GM19452 (cell line): ENCODE measurements at regions not wholly inside any gene's neighbourhood (a gene's known extent, or its start where the extent isn't known, plus 50 kb on each side); places are given as distances from the start of the nearest gene placed in this dataset.

Experiments used
- ATAC-seq: cut with Tn5 transposase; IDR thresholded peaks from one replicate; pipeline ENCODE4 v1.9.1; 2021; ENCODE audit not compliant: unreplicated experiment

DNA sequence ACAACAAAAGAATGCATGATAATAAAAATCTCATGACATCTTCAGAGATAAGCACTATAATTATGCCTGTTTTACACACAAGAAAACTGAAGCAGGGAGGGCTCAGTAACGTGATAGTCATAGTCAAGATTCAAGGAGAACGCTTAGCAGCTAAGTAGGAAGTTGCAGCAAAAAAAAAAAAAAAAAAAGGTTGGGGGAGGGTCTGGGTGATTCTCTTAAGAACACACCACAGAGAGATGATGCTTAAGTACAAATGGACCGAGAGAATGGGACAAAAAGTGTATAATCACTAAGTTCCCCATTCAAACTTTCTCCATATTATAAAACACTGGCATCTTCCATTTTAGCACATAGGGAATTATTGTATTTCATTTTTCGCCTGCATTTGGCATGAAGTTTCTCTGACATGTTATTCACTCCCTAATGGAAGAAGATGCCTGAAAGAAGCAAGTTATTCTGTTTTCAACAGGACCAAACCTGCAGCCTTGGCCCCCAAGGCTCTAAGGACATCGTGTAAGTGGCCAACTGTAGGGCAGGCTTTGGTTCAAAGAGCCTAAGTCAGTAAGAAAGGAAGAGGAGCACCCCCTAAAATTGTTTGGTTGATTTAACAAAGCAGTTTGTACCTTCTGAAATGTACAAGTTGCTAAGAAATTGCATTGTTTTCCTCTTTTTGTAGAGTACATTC lies 142.9 kb upstream of the TMPO start:
- no peak for ATAC-seq

DNA sequence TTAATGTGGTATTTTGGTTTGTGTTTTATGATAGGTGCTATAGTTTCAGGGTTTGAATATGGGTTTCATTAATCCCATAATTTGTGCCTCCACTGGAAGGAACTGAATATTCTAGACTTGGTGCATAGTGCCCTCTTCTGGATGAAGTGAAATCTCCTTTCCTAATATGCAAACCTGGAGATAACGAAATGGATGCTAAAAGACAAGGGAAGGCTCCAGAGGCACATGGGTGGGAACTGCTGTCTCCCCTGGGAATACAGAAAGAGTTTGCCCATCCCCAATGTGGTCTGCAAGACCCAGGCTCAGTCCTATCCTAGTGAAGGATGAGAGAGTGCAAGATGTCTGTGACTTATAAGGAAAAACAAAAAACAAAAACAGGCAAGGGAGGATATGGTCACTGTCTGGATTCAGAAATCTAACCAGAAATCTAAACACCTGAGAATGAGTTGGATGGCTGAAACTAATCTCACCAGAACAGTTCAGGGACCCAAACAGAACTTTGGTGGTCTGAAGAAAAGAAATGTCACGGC lies 142.3 kb upstream of the TMPO start:
- ATAC-seq: no peak

DNA sequence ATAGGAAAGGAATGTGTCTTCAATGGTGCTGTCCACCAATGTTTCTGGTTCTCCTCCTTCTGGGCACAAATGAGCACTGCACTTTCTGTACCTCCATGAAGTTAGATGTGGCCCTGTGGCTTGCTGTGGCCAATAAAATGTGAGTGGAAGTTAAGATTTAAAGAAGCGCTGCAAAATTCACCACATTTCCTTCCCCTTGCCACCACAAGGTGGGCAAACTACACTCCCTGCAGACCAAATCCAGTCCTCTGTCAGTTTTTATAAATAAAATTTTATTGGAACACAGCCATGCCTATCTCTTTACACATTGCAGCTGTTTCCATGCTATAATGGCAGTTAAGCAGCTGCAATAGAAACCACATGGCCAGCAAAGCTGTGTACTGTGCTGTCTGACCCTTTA lies 141.4 kb upstream of the TMPO start:
- ATAC-seq: no peak

DNA sequence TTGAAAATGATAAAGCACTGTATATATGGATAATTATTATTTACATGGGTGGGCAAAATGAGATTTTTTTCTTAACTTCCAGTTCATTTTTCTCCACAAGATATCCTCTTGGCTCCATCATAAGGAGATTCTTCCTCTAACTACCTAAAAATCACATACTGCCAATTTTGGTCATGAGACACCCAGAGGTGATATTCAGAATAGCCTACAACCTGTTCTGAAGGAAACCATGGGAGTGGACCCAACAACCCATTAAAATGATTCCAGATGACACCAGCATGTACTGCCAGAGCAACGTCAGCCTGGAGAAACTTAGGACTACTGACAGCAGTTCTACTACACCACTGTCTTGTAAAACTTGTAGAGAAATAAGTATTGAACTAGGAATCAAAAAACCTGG lies 136.3 kb upstream of the TMPO start:
- no peak for ATAC-seq

DNA sequence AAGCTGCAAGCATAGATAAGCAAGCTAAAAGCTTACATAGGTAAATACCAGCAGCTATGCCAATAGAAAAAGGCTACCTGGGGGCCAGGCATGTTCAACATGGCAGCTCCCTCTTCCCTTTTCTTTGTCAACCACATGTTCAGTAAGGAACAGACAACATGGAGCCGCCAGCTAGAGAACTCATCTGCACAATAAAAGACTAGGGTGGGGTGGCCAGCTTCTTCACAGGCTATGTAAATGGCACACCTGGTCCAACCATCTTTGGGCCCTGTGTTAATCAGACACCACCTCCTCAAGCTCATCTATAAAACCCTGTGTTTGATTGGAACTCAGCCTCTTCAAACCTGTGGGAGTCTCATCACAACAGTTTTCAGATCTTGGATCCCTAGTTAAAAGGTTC lies 129.7 kb upstream of the TMPO start:
- no peak for ATAC-seq

DNA sequence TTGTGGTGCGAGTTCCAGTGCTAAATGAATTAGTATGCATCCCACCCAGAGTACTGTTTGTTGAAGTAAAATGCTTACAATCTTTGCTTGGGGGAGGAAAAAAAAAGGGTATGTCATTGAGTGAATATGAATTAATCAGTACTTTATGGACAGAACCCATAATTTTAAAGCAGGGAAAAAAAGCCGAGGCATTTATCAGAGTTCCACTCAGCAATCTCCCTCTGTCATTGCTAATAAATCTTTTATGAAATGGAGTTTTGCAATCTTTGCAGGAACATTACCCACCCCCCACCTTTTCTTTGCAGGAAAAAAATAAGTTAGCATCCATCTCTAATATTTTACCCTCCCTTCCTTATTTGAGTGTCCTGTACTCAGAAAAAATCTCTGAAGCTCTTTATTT lies 127.9 kb upstream of the TMPO start:
- ATAC-seq: no peak

DNA sequence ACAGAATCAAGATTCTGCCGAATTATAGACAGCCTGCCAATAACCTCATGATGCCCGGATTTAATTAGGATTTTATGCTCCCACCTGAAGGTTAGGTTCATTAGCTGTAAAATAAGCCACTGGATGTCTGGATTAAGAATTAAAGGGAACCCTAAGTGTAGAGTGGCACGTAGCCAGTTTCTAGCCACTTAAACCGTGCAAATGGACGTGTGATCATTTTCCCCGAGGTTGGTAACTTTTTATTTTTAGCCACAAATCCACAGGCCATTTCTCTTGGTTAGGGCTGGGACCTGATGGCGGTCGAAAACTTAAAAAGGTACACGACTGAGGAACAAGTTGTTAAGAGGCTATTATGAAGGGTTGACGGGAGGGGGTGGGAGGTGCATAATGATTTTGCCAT lies 127.3 kb upstream of the TMPO start:
- ATAC-seq: no peak

DNA sequence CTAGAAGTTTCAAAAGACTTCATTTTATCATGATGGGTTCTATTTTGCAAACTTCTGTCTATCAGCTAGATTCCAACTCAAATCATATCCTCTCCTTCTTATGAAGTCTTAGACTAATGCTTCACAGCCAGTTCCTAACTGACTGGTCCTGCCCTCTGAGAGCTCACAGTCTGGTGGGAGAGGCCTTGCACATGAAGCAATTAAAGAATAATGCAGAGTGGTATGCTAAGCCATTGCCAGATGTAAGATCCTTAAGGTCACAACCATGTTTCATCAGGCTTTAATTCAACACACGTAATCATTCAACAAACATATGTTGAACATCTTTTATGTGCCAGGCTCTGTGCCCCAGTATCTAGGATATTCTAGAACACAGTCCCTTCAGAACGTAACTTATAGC lies 125.8 kb upstream of the TMPO start:
- no peak for ATAC-seq

DNA sequence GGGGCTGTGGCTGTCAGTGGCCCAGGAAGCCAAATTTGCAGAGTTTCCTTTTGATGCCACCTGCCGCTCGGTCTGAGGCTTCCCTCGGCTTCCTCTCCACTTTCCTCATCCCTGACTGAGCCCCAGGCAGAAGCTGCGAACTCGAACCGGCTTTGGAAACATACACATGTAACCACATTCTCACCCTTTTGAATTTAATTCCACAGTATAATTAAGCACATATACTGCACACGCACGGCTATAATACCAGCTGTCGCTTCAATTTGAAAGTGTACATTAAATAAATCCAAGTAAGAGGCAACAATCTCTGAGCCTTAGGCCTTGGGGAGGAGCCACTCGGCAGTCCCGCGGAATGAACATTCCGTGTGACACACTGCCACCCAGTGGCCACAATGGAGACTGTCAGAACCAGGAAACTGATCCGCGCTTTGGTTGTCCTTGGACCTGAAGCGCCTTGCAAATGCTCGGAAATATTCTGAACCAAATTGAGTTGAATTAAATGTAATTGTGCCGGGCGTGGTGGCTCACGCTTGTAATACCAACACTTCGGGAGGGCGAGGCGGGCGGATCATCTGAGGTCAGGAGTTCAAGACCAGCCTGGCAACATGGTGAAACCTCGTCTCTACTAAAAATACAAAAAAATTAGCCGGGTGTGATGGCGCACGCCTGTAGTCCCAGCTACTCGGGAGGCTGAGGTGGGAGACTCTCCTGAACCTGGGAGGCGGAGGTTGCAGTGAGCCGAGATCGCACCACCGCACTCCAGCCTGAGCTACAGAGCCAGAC lies 117.9 kb upstream of the TMPO start:
- ATAC-seq: peak; percentile 85

DNA sequence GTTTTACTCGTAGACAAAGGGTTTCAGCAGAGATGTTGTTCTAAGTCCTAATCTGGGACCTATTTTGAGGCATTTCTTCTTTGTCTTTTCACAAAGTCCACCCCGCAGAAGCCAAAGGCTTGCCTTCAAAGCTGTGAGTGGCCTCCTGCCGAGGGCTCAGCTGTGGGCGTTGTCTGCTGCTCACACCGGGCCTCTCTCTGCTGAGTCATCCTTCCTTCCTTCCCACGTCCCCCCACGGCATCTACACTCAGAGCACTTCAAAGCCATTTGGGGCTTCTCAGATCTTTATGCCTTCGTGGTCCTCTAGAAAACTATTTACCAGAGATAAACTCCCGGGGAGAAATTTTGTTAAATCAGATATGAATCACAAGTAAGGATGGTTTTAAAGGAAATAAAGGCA lies 115.9 kb upstream of the TMPO start:
- ATAC-seq: no peak

DNA sequence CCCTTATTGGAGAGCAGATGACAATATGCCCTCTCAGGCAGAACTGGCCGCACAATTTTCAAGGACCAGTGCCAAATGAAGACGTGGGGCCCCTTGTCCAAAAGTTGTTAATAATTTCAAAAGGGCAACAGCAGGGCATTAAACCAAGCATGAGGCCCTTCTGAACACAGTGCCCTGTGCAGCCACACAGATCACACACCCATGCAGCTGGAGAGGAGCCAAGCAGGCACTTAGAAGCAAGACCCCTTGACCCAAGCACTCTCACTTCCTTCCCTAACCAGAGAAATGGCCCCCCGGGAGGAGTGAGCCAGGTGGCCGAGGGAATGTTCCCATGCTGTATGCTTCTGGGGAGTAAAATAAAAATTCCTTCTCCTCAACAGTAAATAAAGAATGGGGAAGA lies 114.0 kb upstream of the TMPO start:
- ATAC-seq: no peak

DNA sequence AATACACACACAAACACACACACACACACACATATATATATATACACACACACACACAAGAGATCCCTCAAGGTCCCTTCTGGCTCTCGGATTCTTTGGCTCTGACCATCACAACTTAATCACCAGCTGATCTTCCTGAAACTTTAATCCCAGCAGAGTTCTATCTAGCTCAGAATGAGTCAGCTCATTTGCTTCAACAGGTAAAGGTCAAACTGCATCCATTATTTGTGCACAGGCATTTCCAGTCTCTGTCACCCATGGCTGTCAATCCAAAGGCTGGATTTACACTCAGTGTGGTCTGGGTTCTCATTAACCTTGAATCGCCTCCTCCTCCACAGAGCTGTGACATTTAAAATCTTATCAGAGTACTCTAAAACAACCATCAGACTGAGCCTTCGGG lies 113.3 kb upstream of the TMPO start:
- no peak for ATAC-seq

DNA sequence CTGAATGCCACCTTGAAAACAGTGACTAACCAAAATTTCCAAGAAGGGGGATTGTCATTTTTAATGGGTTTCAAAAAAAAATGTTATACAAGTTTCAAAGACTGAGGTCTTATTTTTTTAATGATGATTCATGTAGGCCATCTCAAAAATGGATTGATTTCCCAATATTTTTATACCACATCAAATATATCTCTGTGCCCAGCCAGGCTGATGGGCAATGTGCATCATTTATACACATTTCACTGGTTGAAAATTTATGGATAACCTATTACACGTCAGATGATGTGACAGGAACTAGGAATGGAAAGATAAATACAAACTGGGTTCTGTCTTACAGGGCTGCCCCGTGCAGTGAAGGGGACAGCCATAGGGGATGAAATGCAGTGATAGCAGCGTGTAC lies 112.7 kb upstream of the TMPO start:
- ATAC-seq: no peak

DNA sequence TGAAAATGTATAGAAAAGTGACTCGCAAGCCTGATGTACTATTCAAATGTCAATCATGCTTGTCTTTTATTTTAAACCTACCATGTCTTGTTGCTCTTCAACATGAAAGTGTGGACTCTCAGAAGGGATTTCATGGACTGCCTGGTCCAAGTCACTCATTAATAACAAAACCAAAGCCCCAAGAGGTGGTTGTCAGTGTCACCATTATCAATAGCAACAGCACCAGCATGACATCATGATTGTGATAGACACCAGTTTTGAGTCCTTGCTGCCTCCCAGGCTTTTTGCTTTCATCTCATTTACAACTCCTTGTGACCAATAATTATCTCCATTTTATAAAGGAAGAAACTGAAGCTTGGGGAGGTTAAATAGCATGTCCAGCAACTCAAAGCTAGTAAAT lies 112.0 kb upstream of the TMPO start:
- no peak for ATAC-seq

DNA sequence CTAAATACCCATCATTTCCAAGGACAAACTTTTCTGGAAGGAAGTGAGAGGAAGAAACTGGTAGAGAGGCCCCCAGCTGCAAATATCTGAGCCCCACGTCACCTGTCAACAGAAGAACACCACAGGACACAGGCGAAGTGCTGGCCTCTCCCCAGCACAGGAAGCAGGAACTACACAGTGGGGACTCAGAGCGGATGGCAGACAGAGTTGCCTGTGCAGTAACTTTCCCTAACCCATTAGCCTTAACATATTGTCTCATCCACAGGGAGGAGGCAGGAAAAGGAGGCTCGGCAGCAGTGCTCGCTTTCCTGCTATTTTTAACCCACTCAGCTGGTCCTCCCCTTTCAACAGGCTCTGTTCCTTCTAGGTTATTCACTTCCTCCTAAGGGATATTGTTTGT lies 111.5 kb upstream of the TMPO start:
- no peak for ATAC-seq

DNA sequence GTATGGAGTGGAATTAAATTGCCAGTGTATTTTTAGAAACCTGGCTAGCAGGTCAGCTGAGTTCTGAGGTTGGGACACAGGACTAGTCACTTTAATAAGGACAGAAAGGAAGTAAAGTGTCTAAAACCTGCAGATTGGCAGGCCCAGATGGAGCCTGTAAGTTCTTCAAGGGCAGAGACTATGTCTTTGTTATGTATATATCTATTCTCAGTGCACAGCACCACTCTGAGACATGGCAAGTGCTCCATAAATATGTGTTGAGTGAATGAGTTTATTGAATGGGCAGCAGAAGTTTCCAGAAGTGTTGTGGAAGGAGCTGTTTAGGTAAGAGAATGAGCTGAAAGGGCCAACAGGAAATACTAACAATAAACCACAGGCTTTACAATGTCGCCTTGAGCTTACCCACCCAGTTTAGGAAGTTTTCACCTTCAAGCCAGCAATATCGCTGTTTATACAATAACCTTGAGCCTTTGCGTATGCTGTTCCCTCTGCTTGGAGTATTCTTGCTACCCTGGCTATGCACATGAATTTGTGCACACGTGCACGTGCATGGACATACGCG lies 109.5 kb upstream of the TMPO start:
- ATAC-seq: no peak

DNA sequence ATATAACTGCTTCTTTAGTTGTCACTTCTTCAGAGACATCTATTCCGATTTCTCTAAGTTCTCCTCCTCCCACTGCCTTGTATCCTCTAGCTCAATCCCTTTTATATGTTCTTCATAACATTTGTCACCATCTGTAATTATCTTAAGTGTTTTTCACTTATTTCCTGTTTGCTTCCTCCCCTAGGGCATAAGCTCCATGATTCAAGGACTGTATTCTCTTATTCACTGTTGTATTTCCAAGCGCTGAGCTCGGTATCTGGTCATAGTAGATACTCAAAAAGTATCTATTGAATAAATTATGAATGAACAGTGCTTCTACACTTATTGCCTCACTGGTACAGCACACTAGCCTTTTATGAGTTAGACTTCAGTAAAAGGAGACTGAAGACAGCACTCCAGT lies 109.0 kb upstream of the TMPO start:
- ATAC-seq: no peak

DNA sequence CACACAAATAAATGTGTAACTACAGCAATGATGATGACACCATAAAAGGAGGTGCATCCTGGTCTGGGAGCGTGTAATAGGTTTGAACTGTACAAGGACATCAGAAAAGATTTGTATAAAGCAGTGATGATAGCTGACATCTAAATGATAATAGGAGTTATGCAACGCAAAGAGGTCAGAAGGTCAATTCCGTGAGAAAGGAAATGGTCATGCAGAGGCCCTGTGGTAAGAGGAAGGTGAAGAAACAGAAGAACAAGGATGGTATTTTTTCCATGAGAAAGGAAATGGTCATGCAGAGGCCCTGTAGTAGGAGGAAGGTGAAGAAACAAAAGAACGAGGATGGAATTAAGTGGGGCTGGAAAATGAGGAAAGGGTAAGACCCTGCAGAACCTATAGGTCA lies 106.7 kb upstream of the TMPO start:
- ATAC-seq: no peak

DNA sequence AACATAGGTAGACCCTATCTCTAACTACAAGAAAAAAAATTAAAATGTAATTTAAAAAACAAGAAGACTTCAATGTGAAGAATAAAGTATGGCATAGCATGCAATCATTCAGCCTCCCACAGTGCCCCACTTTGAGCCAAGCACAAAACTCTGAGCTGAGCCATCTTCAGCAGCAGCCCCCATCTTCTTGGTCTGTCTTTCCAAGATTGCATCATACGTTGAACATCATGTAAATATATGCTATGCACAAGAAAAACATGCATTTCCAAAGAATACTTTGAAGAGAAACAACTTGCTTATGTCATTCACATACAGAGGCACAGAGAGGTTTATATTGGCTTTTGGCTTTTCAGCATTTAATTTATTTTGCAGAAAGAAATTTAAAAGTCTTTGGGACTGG lies 105.8 kb upstream of the TMPO start:
- ATAC-seq: no peak

DNA sequence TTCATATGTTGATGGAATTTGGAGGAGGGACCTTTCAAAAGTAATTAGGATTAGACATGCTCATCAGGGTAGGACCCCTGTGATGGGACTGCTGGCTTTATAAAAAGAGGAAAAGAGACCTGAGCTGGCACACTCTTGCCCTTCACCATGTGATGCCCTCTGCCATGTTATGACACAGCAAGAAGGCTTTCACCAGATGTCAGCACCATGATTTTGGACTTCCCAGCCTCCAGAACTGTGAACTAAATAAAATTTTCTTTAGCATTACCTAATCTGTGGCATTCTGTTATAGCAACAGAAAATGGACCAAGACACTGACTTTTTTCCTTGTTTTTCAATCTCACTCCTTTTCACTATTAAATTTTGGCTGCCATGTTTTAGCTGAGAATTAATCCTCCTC lies 105.0 kb upstream of the TMPO start:
- ATAC-seq: no peak

DNA sequence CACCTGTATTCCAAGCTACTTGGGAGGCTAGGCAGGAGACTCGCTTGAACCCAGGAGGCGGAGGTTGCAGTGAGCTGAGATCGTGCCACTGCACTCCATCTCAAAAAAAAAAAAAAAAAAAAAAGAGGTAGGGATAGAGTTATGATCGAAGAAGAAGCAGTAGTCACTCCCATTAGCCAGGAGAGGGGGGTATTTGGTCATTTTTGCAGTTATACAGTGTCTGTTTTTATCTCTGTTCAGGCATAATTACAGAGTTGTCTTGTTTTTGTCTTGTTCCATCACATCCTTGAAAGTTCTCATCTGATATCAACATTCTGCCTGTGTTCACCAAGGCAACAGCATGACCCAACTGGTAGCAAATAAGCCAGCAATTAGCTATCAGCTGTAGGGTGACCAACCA lies 98.5 kb upstream of the TMPO start:
- ATAC-seq: no peak

DNA sequence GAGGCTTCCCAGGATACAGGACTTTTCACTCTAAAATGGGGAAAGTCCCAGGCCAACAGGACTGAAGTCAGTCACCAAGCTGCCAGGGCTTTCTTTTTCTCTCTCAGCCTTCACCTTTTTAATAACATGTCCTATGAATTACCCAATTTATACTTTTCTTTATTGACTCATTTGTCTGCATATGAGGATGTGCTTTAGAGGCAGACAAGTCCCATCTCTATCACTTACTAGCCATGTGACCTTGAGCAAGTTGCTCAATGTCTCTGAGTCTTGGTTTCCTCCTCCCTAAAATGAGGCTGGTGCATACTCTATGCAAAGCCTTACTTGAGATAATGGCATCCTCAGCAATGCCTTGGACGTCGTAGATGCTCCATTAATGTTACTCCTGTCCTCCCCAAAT lies 98.1 kb upstream of the TMPO start:
- ATAC-seq: no peak
